ENCODE measurements at regions not wholly inside any gene's neighbourhood (a gene's known extent, or its start where the extent isn't known, plus 50 kb on each side); places are given as distances from the start of the nearest gene placed in this dataset.

DNA sequence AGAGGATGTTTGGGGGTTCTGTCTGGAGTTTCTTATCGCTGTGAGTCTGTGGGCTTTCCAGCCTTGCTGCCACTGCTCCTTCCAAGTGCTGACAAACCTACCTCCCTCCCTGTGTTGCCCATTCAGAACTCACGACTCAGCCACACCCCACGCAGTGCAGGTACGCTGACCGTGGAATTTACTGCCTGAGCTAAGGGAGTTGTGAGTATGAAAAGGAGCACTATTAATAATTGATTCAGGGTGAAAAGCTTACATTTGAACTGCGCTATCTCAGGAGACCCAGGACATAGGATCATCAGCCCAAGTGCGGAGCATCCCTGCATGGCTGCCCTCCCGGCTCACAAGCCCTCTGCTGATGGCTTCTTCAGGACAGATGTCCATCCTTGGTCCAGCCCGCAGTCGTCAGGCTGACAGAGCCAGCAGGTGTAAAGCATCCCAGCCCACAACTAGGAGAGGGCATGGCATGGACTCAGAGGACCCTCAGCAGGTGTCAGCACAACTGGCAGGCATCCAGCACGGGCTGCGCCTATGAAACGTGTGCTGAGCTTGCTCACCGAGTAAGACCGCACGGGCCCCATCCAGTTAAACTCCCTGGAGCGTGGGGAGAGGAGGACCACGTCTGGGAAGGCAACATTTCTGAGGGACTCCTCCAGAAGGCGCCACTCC is 244.0 kb downstream of the COL4A1 start (continued):
- TF ChIP-seq, protein P1, sequence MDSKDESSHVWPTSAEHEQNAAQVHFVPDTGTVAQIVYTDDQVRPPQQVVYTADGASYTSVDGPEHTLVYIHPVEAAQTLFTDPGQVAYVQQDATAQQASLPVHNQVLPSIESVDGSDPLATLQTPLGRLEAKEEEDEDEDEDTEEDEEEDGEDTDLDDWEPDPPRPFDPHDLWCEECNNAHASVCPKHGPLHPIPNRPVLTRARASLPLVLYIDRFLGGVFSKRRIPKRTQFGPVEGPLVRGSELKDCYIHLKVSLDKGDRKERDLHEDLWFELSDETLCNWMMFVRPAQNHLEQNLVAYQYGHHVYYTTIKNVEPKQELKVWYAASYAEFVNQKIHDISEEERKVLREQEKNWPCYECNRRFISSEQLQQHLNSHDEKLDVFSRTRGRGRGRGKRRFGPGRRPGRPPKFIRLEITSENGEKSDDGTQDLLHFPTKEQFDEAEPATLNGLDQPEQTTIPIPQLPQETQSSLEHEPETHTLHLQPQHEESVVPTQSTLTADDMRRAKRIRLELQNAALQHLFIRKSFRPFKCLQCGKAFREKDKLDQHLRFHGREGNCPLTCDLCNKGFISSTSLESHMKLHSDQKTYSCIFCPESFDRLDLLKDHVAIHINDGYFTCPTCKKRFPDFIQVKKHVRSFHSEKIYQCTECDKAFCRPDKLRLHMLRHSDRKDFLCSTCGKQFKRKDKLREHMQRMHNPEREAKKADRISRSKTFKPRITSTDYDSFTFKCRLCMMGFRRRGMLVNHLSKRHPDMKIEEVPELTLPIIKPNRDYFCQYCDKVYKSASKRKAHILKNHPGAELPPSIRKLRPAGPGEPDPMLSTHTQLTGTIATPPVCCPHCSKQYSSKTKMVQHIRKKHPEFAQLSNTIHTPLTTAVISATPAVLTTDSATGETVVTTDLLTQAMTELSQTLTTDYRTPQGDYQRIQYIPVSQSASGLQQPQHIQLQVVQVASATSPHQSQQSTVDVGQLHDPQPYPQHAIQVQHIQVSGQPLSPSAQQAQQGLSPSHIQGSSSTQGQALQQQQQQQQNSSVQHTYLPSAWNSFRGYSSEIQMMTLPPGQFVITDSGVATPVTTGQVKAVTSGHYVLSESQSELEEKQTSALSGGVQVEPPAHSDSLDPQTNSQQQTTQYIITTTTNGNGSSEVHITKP (IDR thresholded peaks at IDR 0.05; ENCODE audit: partially characterized antibody), result no peak

DNA sequence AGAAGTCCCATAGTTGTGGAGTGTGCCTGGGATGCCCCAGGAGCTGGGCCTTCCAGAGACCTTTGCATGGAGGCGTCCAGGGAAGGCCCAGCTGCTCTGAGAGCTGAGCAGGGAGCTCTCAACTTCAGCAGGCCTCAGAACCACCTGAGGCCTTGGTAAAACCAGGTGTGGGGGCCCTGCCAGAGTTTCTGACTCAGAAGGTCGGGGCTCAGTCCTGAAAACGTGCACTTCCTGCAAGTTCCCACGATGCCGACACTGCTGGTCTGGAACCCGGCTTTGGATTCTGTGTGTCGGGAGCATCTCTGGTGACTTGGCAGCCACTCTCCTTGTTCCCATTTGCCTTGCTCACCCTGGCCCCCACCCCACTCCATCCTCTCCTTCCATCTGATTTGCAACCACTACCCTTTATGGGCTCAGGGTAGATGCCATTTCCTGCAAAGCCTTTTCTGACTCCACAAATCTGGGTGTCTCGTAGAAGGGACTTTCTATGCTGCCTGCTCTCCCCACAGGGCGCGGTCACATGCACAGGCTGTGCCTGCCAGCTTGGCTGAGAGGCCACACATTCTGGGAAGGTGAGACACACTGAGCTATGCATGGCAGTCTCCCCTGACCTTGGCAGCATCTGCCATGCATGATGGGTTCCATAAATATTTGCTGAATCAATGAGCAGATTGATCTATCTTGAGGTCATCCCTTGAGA is 244.7 kb downstream of the COL4A1 start:
- Histone ChIP-seq H3K9ac (ENCODE audit: insufficient read depth in 1 of 2, low read depth in 2 of 2, low read length in 2 of 2) (no peak overlapping the region), H3K27me3 (ENCODE audit: control insufficient read depth in 2 of 2, insufficient read depth in 2 of 2, low read length in 2 of 2) (peaks cover 0 to 20% of the 10 kb centered on the region in 2 experiments; a peak in 2 of 5 replicates), H3K4me1 (replicated peaks in 1 of 2; ENCODE audit: control insufficient read depth in 2 of 2, insufficient read depth in 2 of 2, low read length in 2 of 2) (no peaks in the 10 kb centered on the region), H2AFZ (ENCODE audit: low read depth, low read length) (no peak overlapping the region), H4K20me1 (replicated peaks; ENCODE audit: control insufficient read depth, insufficient read depth, low read length) (no peaks in the 10 kb centered on the region), H3K27ac (ENCODE audit: extremely low read depth, low read depth, low read length) (no peak overlapping the region), H3K9me1 (ENCODE audit: control insufficient read depth, insufficient read depth, low read length) (no peaks in the 10 kb centered on the region), H3K4me2 (ENCODE audit: insufficient read depth, low read length) (no peak overlapping the region), H3K4me3 (no peak overlapping the region), H3K79me2 (ENCODE audit: control insufficient read depth, insufficient read depth, low read length) (no peaks in the 10 kb centered on the region), H3K36me3 (ENCODE audit: control insufficient read depth, insufficient read depth, low read length) (no peaks in the 10 kb centered on the region), H3K9me3 (replicated peaks; ENCODE audit: control insufficient read depth, insufficient read depth, low read depth, low read length) (no peaks in the 10 kb centered on the region)
- BruUV-seq (replicated peaks), result no TSS peak
- intact Hi-C loops (cut with micrococcal nuclease) (no loop called here), in situ Hi-C loops (cut with MboI) (no loop called here)
- ATAC-seq, result no peak
- ChIA-PET POLR2A (no interaction called here), CTCF (ENCODE audit: low intra/inter-chr PET ratio) (no interaction called here)
- DNase-seq (ENCODE audit: extremely low read depth in 1 of 4, low spot score in 3 of 4), result no peak
- no peak for FAIRE-seq
- 0% methylated on average over 6 of the region's 10 CpGs for WGBS (ENCODE audit: insufficient coverage, low coverage, missing lambda C conversion rate)
- no peak for TF ChIP-seq TARDBP (IDR thresholded peaks at IDR 0.05)
- no peak for TF ChIP-seq L3MBTL2 (IDR thresholded peaks at IDR 0.05)
- TF ChIP-seq, protein P2, sequence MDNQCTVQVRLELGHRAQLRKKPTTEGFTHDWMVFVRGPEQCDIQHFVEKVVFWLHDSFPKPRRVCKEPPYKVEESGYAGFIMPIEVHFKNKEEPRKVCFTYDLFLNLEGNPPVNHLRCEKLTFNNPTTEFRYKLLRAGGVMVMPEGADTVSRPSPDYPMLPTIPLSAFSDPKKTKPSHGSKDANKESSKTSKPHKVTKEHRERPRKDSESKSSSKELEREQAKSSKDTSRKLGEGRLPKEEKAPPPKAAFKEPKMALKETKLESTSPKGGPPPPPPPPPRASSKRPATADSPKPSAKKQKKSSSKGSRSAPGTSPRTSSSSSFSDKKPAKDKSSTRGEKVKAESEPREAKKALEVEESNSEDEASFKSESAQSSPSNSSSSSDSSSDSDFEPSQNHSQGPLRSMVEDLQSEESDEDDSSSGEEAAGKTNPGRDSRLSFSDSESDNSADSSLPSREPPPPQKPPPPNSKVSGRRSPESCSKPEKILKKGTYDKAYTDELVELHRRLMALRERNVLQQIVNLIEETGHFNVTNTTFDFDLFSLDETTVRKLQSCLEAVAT (IDR thresholded peaks at IDR 0.05), result no peak
- TF ChIP-seq, protein P3, sequence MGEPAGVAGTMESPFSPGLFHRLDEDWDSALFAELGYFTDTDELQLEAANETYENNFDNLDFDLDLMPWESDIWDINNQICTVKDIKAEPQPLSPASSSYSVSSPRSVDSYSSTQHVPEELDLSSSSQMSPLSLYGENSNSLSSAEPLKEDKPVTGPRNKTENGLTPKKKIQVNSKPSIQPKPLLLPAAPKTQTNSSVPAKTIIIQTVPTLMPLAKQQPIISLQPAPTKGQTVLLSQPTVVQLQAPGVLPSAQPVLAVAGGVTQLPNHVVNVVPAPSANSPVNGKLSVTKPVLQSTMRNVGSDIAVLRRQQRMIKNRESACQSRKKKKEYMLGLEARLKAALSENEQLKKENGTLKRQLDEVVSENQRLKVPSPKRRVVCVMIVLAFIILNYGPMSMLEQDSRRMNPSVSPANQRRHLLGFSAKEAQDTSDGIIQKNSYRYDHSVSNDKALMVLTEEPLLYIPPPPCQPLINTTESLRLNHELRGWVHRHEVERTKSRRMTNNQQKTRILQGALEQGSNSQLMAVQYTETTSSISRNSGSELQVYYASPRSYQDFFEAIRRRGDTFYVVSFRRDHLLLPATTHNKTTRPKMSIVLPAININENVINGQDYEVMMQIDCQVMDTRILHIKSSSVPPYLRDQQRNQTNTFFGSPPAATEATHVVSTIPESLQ (CRISPR knock-in tag; IDR thresholded peaks at IDR 0.05), result no peak
- no peak for TF ChIP-seq ZC3H4 (CRISPR knock-in tag; IDR thresholded peaks at IDR 0.05; ENCODE audit: borderline replicate concordance)
- TF ChIP-seq, protein P4, sequence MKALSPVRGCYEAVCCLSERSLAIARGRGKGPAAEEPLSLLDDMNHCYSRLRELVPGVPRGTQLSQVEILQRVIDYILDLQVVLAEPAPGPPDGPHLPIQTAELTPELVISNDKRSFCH (CRISPR knock-in tag; IDR thresholded peaks at IDR 0.05), result no peak
- TF ChIP-seq, protein P4 (tag; IDR thresholded peaks at IDR 0.05), result no peak
- no peak for TF ChIP-seq ZNF23 (CRISPR knock-in tag; IDR thresholded peaks at IDR 0.05)
- no peak for TF ChIP-seq SMAD3 (CRISPR knock-in tag; conservative IDR thresholded peaks at IDR 0.05)
- no peak for TF ChIP-seq HNRNPK (IDR thresholded peaks at IDR 0.05; ENCODE audit: low read depth, low read length, poor library complexity, severe bottlenecking)
- no peak for TF ChIP-seq KLF13 (tag; IDR thresholded peaks at IDR 0.05; ENCODE audit: borderline replicate concordance, low read depth)
- no peak for TF ChIP-seq ZC3H11A (IDR thresholded peaks at IDR 0.05; ENCODE audit: low read depth, low read length)
